ENCODE measurements at regions not wholly inside any gene's neighbourhood (a gene's known extent, or its start where the extent isn't known, plus 50 kb on each side); places are given as distances from the start of the nearest gene placed in this dataset.

GRCh38 chr21:27306206-27306605 lies 339.3 kb upstream of the ADAMTS5 start:
- Histone ChIP-seq H4K20me1 (ENCODE audit: insufficient read depth, poor library complexity, severe bottlenecking) (no peaks in the 10 kb centered on the region), H3K27ac (peak overlapping the region; percentile 8)

GRCh38 chr21:27301220-27301619 lies 334.3 kb upstream of the ADAMTS5 start:
- TF ChIP-seq EZH2 (IDR thresholded peaks at IDR 0.05; ENCODE audit: borderline replicate concordance) (no peak), CTCF (IDR thresholded peaks at IDR 0.05; ENCODE audit: poor library complexity) (no peak), EZH2phosphoT487 (IDR thresholded peaks at IDR 0.05; ENCODE audit: low read depth, severe bottlenecking, unreplicated experiment) (no peak)
- no peak for DNase-seq (ENCODE audit: low spot score)
- 85% methylated on average over 2 of the region's 2 CpGs for WGBS (ENCODE audit: low lambda C conversion rate, missing lambda C conversion rate)

More at GRCh38 chr21:27306206-27306605, 339.3 kb upstream of the ADAMTS5 start:
- no peaks in the 10 kb centered on the region for H3K79me2 ChIP-seq
- H3K27me3 ChIP-seq, result no peaks in the 10 kb centered on the region
- no peaks in the 10 kb centered on the region for H3K9me2 ChIP-seq (replicated peaks; ENCODE audit: insufficient read depth)
- DNase-seq (ENCODE audit: low spot score), result no peak
- peaks cover 22% of the 10 kb centered on the region for H3K4me1 ChIP-seq (ENCODE audit: insufficient read depth)
- H3K9me3 ChIP-seq (ENCODE audit: low read depth), result no peaks in the 10 kb centered on the region
- no peaks in the 10 kb centered on the region for H3K36me3 ChIP-seq (replicated peaks; ENCODE audit: insufficient read depth, low read depth)
- H3K4me3 ChIP-seq, result no peak overlapping the region
- H2AFZ ChIP-seq, result no peak overlapping the region
- TF ChIP-seq EZH2 (IDR thresholded peaks at IDR 0.05; ENCODE audit: borderline replicate concordance) (no peak), EZH2phosphoT487 (IDR thresholded peaks at IDR 0.05; ENCODE audit: low read depth, severe bottlenecking, unreplicated experiment) (no peak), CTCF (IDR thresholded peaks at IDR 0.05; ENCODE audit: poor library complexity) (no peak)
- peak overlapping the region; percentile 9 for H3K4me2 ChIP-seq

GRCh38 chr21:27300770-27301169 lies 333.9 kb upstream of the ADAMTS5 start:
- Histone ChIP-seq H3K9me2 (replicated peaks; ENCODE audit: insufficient read depth) (no peaks in the 10 kb centered on the region), H4K20me1 (ENCODE audit: insufficient read depth, poor library complexity, severe bottlenecking) (no peaks in the 10 kb centered on the region), H3K9me3 (ENCODE audit: low read depth) (no peaks in the 10 kb centered on the region), H3K4me1 (ENCODE audit: insufficient read depth) (peaks cover under 1% of the 10 kb centered on the region), H2AFZ (no peak overlapping the region), H3K27me3 (no peaks in the 10 kb centered on the region), H3K4me2 (no peak overlapping the region), H3K36me3 (replicated peaks; ENCODE audit: insufficient read depth, low read depth) (no peaks in the 10 kb centered on the region), H3K27ac (no peak overlapping the region), H3K4me3 (no peak overlapping the region), H3K79me2 (no peaks in the 10 kb centered on the region)
- DNase-seq (ENCODE audit: low spot score), result no peak
- TF ChIP-seq CTCF (IDR thresholded peaks at IDR 0.05; ENCODE audit: poor library complexity) (no peak), EZH2phosphoT487 (IDR thresholded peaks at IDR 0.05; ENCODE audit: low read depth, severe bottlenecking, unreplicated experiment) (no peak), EZH2 (IDR thresholded peaks at IDR 0.05; ENCODE audit: borderline replicate concordance) (no peak)
- WGBS (ENCODE audit: low lambda C conversion rate, missing lambda C conversion rate), result 93% methylated on average over 2 of the region's 2 CpGs

More at GRCh38 chr21:27301220-27301619, 334.3 kb upstream of the ADAMTS5 start:
- Histone ChIP-seq H3K36me3 (replicated peaks; ENCODE audit: insufficient read depth, low read depth) (no peaks in the 10 kb centered on the region), H2AFZ (no peak overlapping the region), H3K79me2 (no peaks in the 10 kb centered on the region), H3K4me1 (ENCODE audit: insufficient read depth) (peaks cover 5% of the 10 kb centered on the region), H3K27ac (no peak overlapping the region), H3K4me3 (no peak overlapping the region), H4K20me1 (ENCODE audit: insufficient read depth, poor library complexity, severe bottlenecking) (no peaks in the 10 kb centered on the region), H3K27me3 (no peaks in the 10 kb centered on the region), H3K9me3 (ENCODE audit: low read depth) (no peaks in the 10 kb centered on the region), H3K9me2 (replicated peaks; ENCODE audit: insufficient read depth) (no peaks in the 10 kb centered on the region), H3K4me2 (no peak overlapping the region)

- H3K27me3 ChIP-seq, result no peaks in the 10 kb centered on the region
- H3K27ac ChIP-seq, result no peak overlapping the region
- H3K4me1 ChIP-seq (ENCODE audit: insufficient read depth), result no peaks in the 10 kb centered on the region
- 86% methylated on average over 1 of the region's 1 CpG for WGBS (ENCODE audit: low lambda C conversion rate, missing lambda C conversion rate)
- TF ChIP-seq CTCF (IDR thresholded peaks at IDR 0.05; ENCODE audit: poor library complexity) (no peak), EZH2phosphoT487 (IDR thresholded peaks at IDR 0.05; ENCODE audit: low read depth, severe bottlenecking, unreplicated experiment) (no peak), EZH2 (IDR thresholded peaks at IDR 0.05; ENCODE audit: borderline replicate concordance) (no peak)
- H3K4me3 ChIP-seq, result no peak overlapping the region
- no peaks in the 10 kb centered on the region for H4K20me1 ChIP-seq (ENCODE audit: insufficient read depth, poor library complexity, severe bottlenecking)
- no peak for DNase-seq (ENCODE audit: low spot score)
- H3K9me3 ChIP-seq (ENCODE audit: low read depth), result no peaks in the 10 kb centered on the region
- no peak overlapping the region for H3K4me2 ChIP-seq
- H2AFZ ChIP-seq, result no peak overlapping the region
- no peaks in the 10 kb centered on the region for H3K79me2 ChIP-seq
- H3K9me2 ChIP-seq (replicated peaks; ENCODE audit: insufficient read depth), result no peaks in the 10 kb centered on the region
- no peaks in the 10 kb centered on the region for H3K36me3 ChIP-seq (replicated peaks; ENCODE audit: insufficient read depth, low read depth)
Measured at GRCh38 chr21:27298465-27298864, 331.6 kb upstream of the ADAMTS5 start.
